ENCODE measurements at regions not wholly inside any gene's neighbourhood (a gene's known extent, or its start where the extent isn't known, plus 50 kb on each side); places are given as distances from the start of the nearest gene placed in this dataset.

DNA sequence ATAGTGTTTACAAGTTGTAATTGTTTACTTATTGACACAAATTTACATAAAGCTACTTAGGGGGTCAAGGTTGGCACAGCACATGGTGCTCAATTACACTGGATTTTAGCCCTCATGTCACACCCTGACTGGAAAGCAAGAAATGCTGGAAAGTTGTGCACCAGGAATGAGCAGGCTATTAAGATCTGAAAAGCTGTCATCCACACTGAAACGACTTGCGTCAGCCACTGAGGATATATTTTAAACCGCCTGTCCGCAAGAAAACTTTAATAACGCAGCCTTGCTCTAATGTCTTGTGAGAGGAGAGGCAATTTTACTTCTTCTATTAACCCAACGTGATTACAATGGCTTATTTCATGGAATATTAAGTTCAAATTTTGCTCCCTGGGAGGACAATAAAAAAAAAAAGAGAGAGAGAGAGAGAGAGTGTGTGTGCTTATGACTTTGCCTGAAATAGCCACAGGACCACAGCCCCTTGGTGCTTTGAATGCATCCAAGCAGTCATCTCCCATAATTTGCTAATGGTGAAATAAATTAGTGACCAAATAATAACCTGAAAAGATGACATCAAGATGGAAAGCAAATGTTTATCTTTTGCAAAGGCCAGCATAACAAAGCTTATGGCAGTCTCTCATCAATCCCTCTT lies 425.4 kb upstream of the PSMD7 start:
- RAD21 ChIA-PET (ENCODE audit: low non-redundant PET in 1 of 2, low total read pairs in 2 of 2, uncharacterized antibody in 2 of 2, unreplicated experiment in 2 of 2): no interaction called here
- no peaks in the 10 kb centered on the region for H3K4me1 ChIP-seq (ENCODE audit: control insufficient read depth in 1 of 2, insufficient read depth in 2 of 2, low read length in 2 of 2)
- H2AFZ ChIP-seq (ENCODE audit: low read depth, low read length, poor library complexity, severe bottlenecking): no peak overlapping the region
- intact Hi-C loops (cut with micrococcal nuclease): no loop called here
- DNase-seq (ENCODE audit: low read depth, low spot score) (no peak), ATAC-seq (no peak)
- H3K27me3 ChIP-seq (ENCODE audit: insufficient read depth, low read length): peaks cover 39% of the 10 kb centered on the region
- CTCF ChIA-PET: interaction anchor here (1.3 kb wide), 1 partner anchor 7 kb away, joined by 3 read pairs; no protein-coding TSS in a partner anchor
- TF ChIP-seq REST (IDR thresholded peaks at IDR 0.05; ENCODE audit: low read depth) (no peak), POLR2AphosphoS5 (IDR thresholded peaks at IDR 0.05; ENCODE audit: low read depth, low read length) (no peak), TCF7L2 (IDR thresholded peaks at IDR 0.05; ENCODE audit: borderline replicate concordance, extremely low read depth, insufficient read depth, insufficient read length) (no peak)
- H3K9me3 ChIP-seq (ENCODE audit: control insufficient read depth in 1 of 2, insufficient read depth in 1 of 2, low read depth in 1 of 2, low read length in 2 of 2): no peaks in the 10 kb centered on the region
- no TSS peak for BruUV-seq (replicated peaks)
- H3K9ac ChIP-seq (ENCODE audit: low read length): no peak overlapping the region
- no peaks in the 10 kb centered on the region for H4K20me1 ChIP-seq (ENCODE audit: insufficient read depth)
- H3K4me2 ChIP-seq (ENCODE audit: low read length): no peak overlapping the region
- no peaks in the 10 kb centered on the region for H3K79me2 ChIP-seq (ENCODE audit: insufficient read depth, low read length)
- H3K36me3 ChIP-seq (ENCODE audit: control insufficient read depth in 1 of 2, insufficient read depth in 2 of 2, low read length in 2 of 2): no peaks in the 10 kb centered on the region
- no peaks in the 10 kb centered on the region for H3K9me2 ChIP-seq (ENCODE audit: insufficient read depth)
- POLR2A ChIA-PET: no interaction called here
- no peak overlapping the region for H3K4me3 ChIP-seq (replicated peaks in 1 of 2; ENCODE audit: low read depth in 1 of 2, low read length in 2 of 2)
- no peak overlapping the region for H3K27ac ChIP-seq (ENCODE audit: low read depth, low read length)

GRCh38 chr16:73869126-73869525 lies 427.5 kb upstream of the PSMD7 start:
- ChIA-PET RAD21 (ENCODE audit: low non-redundant PET in 1 of 2, low total read pairs in 2 of 2, uncharacterized antibody in 2 of 2, unreplicated experiment in 2 of 2) (no interaction called here), POLR2A (no interaction called here), CTCF (no interaction called here)
- no peak overlapping the region for H3K4me3 ChIP-seq (replicated peaks in 1 of 2; ENCODE audit: low read depth in 1 of 2, low read length in 2 of 2)
- no peak overlapping the region for H3K9ac ChIP-seq (ENCODE audit: low read length)
- DNase-seq (ENCODE audit: low read depth, low spot score): no peak
- H3K27me3 ChIP-seq (ENCODE audit: insufficient read depth, low read length): peaks cover 31% of the 10 kb centered on the region
- H4K20me1 ChIP-seq (ENCODE audit: insufficient read depth): no peaks in the 10 kb centered on the region
- H3K9me2 ChIP-seq (ENCODE audit: insufficient read depth): no peaks in the 10 kb centered on the region
- no peaks in the 10 kb centered on the region for H3K4me1 ChIP-seq (ENCODE audit: control insufficient read depth in 1 of 2, insufficient read depth in 2 of 2, low read length in 2 of 2)
- H2AFZ ChIP-seq (ENCODE audit: low read depth, low read length, poor library complexity, severe bottlenecking): no peak overlapping the region
- H3K27ac ChIP-seq (ENCODE audit: low read depth, low read length): no peak overlapping the region
- intact Hi-C loops (cut with micrococcal nuclease): no loop called here
- H3K79me2 ChIP-seq (ENCODE audit: insufficient read depth, low read length): no peaks in the 10 kb centered on the region
- H3K36me3 ChIP-seq (ENCODE audit: control insufficient read depth in 1 of 2, insufficient read depth in 2 of 2, low read length in 2 of 2): no peaks in the 10 kb centered on the region
- no peaks in the 10 kb centered on the region for H3K9me3 ChIP-seq (ENCODE audit: control insufficient read depth in 1 of 2, insufficient read depth in 1 of 2, low read depth in 1 of 2, low read length in 2 of 2)
- no peak for ATAC-seq
- no TSS peak for BruUV-seq (replicated peaks)
- no peak overlapping the region for H3K4me2 ChIP-seq (ENCODE audit: low read length)
- TF ChIP-seq REST (IDR thresholded peaks at IDR 0.05; ENCODE audit: low read depth) (no peak), JUND (IDR thresholded peaks at IDR 0.05) (no peak), CEBPB (IDR thresholded peaks at IDR 0.05; ENCODE audit: low read depth) (no peak), ZFX (IDR thresholded peaks at IDR 0.05) (no peak), TCF7L2 (IDR thresholded peaks at IDR 0.05; ENCODE audit: borderline replicate concordance, extremely low read depth, insufficient read depth, insufficient read length) (no peak), ZNF274 (IDR thresholded peaks at IDR 0.05; ENCODE audit: low read depth, low read length) (no peak), RAD21 (IDR thresholded peaks at IDR 0.05; ENCODE audit: low read depth) (no peak), POLR2A (IDR thresholded peaks at IDR 0.05; ENCODE audit: borderline replicate concordance, extremely low read depth, insufficient read depth, insufficient read length) (no peak), SP1 (IDR thresholded peaks at IDR 0.05; ENCODE audit: low read depth) (no peak), EZH2phosphoT487 (IDR thresholded peaks at IDR 0.05; ENCODE audit: borderline replicate concordance) (no peak), EGR1 (IDR thresholded peaks at IDR 0.05; ENCODE audit: low read depth) (no peak), MAX (IDR thresholded peaks at IDR 0.05) (no peak), FOSL1 (IDR thresholded peaks at IDR 0.05; ENCODE audit: low read depth) (no peak), CBX3 (IDR thresholded peaks at IDR 0.05; ENCODE audit: low read depth) (no peak)
